Loucy (cell line): ENCODE measurements at regions not wholly inside any gene's neighbourhood (a gene's known extent, or its start where the extent isn't known, plus 50 kb on each side); places are given as distances from the start of the nearest gene placed in this dataset.

Source experiments
- EZH2phosphoT487 ChIP-seq: fragments of 200-600 bp; IDR thresholded peaks from 2 replicates; pipeline ENCODE4 v1.6.1; 2018; ENCODE audit warnings: antibody characterized with exemption, mild to moderate bottlenecking, moderate library complexity, borderline replicate concordance
- TF ChIP-seq, protein P1 (sequence below): fragments of 200-600 bp; sonication (generic); conservative IDR thresholded peaks from 2 replicates; pipeline ENCODE4 v1.5.1; 2014; ENCODE audit warnings: mild to moderate bottlenecking, antibody characterized with exemption, low read length

DNA sequence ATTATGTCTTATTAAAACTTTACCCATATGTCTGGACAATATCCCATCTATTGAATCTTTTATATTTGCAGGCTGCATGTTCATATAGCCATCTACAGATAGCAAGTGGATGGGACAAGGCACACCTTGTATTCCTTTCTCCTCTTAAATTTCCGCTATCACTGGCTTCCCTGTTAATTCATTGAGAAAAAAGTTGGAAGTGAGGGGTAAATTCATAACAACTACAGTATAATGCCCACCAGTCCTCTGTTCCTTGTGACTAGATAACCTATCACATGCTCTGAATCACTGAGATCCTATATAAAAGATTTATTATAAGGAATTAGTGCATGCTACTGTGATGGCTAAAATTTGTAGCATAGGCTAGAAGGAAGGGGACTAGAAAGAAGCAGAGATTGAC is 1005.8 kb upstream of the ATXN8OS start:
- TF ChIP-seq, protein P1, sequence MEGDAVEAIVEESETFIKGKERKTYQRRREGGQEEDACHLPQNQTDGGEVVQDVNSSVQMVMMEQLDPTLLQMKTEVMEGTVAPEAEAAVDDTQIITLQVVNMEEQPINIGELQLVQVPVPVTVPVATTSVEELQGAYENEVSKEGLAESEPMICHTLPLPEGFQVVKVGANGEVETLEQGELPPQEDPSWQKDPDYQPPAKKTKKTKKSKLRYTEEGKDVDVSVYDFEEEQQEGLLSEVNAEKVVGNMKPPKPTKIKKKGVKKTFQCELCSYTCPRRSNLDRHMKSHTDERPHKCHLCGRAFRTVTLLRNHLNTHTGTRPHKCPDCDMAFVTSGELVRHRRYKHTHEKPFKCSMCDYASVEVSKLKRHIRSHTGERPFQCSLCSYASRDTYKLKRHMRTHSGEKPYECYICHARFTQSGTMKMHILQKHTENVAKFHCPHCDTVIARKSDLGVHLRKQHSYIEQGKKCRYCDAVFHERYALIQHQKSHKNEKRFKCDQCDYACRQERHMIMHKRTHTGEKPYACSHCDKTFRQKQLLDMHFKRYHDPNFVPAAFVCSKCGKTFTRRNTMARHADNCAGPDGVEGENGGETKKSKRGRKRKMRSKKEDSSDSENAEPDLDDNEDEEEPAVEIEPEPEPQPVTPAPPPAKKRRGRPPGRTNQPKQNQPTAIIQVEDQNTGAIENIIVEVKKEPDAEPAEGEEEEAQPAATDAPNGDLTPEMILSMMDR: no peak
- TF ChIP-seq EZH2phosphoT487: no peak
